ENCODE measurements at regions not wholly inside any gene's neighbourhood (a gene's known extent, or its start where the extent isn't known, plus 50 kb on each side); places are given as distances from the start of the nearest gene placed in this dataset.

- H3K9me3 ChIP-seq (ENCODE audit: low read length): no peaks in the 10 kb centered on the region
- no peaks in the 10 kb centered on the region for H3K9me2 ChIP-seq (ENCODE audit: low read depth, low read length)
- no peaks in the 10 kb centered on the region for H3K36me3 ChIP-seq (ENCODE audit: insufficient read depth, low read length)
- no peaks in the 10 kb centered on the region for H3K79me2 ChIP-seq (ENCODE audit: insufficient read depth, low read length)
- H3K27me3 ChIP-seq (ENCODE audit: insufficient read depth, low read length): no peaks in the 10 kb centered on the region; the same call in 1 of the 2 replicates
- no peak overlapping the region for H2AFZ ChIP-seq (ENCODE audit: low read length)
- no peaks in the 10 kb centered on the region for H4K20me1 ChIP-seq (ENCODE audit: insufficient read depth, low read length)
- H3K4me2 ChIP-seq (ENCODE audit: low read length): no peak overlapping the region
- H3K4me1 ChIP-seq (ENCODE audit: insufficient read depth, low read length, severe bottlenecking): no peaks in the 10 kb centered on the region
- H3K9ac ChIP-seq (ENCODE audit: low read length): no peak overlapping the region
- H3K27ac ChIP-seq (ENCODE audit: low read depth, low read length, poor library complexity, severe bottlenecking): no peak overlapping the region
- TF ChIP-seq, protein P1, sequence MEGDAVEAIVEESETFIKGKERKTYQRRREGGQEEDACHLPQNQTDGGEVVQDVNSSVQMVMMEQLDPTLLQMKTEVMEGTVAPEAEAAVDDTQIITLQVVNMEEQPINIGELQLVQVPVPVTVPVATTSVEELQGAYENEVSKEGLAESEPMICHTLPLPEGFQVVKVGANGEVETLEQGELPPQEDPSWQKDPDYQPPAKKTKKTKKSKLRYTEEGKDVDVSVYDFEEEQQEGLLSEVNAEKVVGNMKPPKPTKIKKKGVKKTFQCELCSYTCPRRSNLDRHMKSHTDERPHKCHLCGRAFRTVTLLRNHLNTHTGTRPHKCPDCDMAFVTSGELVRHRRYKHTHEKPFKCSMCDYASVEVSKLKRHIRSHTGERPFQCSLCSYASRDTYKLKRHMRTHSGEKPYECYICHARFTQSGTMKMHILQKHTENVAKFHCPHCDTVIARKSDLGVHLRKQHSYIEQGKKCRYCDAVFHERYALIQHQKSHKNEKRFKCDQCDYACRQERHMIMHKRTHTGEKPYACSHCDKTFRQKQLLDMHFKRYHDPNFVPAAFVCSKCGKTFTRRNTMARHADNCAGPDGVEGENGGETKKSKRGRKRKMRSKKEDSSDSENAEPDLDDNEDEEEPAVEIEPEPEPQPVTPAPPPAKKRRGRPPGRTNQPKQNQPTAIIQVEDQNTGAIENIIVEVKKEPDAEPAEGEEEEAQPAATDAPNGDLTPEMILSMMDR (IDR thresholded peaks at IDR 0.05; ENCODE audit: low read length): peak; percentile 23; the same call in 1 of the 2 replicates
- TF ChIP-seq EZH2 (IDR thresholded peaks at IDR 0.05; ENCODE audit: borderline replicate concordance, low read length): no peak
- no peak overlapping the region for H3K4me3 ChIP-seq (ENCODE audit: low read depth, low read length, poor library complexity, severe bottlenecking)
- H3F3A ChIP-seq (ENCODE audit: insufficient read depth, low read length): no peaks in the 10 kb centered on the region
Observed at GRCh38 chr20:4569092-4569491, 117.2 kb upstream of the PRNP start.

DNA sequence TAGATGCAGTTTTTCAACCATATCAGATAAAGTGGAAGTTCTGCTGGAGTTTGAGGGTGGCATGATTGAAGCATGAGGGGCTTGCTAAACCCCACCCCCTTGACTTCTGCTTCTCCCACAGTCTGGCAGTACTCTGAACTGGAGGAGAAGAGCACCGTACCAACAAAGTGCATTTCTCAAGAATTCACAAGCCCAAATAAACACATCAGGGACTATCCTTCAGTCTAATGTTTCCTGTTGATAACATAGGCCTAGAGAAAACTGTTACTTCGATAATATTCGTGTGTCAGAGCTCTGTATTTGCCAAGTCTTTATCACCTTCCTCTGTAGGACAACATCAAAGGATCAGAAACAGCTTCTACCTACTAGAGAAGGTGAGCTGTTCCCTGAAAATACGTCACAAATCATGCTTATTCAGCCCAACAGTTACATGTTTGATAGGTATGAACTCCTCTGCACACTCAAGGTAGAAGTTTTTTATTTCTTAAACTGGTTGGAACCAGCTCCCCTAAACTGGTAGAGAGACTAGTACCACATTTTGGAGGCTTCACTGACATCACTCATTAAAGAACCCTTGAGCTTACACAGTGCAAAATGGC lies 117.8 kb upstream of the PRNP start:
- H3K4me3 ChIP-seq (ENCODE audit: low read depth, low read length, poor library complexity, severe bottlenecking): no peak overlapping the region
- no peak overlapping the region for H3K9ac ChIP-seq (ENCODE audit: low read length)
- no peaks in the 10 kb centered on the region for H3K9me3 ChIP-seq (ENCODE audit: low read length)
- no peaks in the 10 kb centered on the region; the same call in 1 of the 2 replicates for H3K27me3 ChIP-seq (ENCODE audit: insufficient read depth, low read length)
- H3K36me3 ChIP-seq (ENCODE audit: insufficient read depth, low read length): no peaks in the 10 kb centered on the region
- H3K4me1 ChIP-seq (ENCODE audit: insufficient read depth, low read length, severe bottlenecking): no peaks in the 10 kb centered on the region
- TF ChIP-seq EZH2 (IDR thresholded peaks at IDR 0.05; ENCODE audit: borderline replicate concordance, low read length): no peak
- TF ChIP-seq, protein P1 (IDR thresholded peaks at IDR 0.05; ENCODE audit: low read length): no peak
- no peaks in the 10 kb centered on the region for H3K9me2 ChIP-seq (ENCODE audit: low read depth, low read length)
- H2AFZ ChIP-seq (ENCODE audit: low read length): no peak overlapping the region
- no peak overlapping the region for H3K4me2 ChIP-seq (ENCODE audit: low read length)
- H3K79me2 ChIP-seq (ENCODE audit: insufficient read depth, low read length): no peaks in the 10 kb centered on the region
- no peak overlapping the region for H3K27ac ChIP-seq (ENCODE audit: low read depth, low read length, poor library complexity, severe bottlenecking)
- H3F3A ChIP-seq (ENCODE audit: insufficient read depth, low read length): no peaks in the 10 kb centered on the region
- no peaks in the 10 kb centered on the region for H4K20me1 ChIP-seq (ENCODE audit: insufficient read depth, low read length)

DNA sequence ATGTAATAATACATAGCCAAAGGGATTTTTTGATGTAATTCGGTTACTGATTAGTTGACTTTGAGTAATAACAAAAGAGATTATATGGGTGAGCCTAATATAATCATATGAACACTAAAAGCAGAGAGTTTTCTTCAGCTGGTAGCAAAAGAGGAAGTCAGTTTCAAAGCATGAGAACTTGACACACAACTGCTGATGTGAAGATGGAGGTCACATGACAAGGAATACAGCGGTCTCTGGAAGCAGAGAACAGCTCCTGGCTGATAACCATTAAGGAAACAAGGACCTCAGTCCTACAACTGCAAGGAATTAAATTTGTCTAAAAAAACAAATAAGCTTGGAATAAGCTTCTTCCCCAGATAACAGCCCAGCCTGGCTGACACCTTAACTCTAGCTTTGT lies 119.1 kb upstream of the PRNP start:
- Histone ChIP-seq H3K9me2 (ENCODE audit: low read depth, low read length) (no peaks in the 10 kb centered on the region), H3K4me2 (ENCODE audit: low read length) (no peak overlapping the region), H3K36me3 (ENCODE audit: insufficient read depth, low read length) (no peaks in the 10 kb centered on the region), H3K27ac (ENCODE audit: low read depth, low read length, poor library complexity, severe bottlenecking) (no peak overlapping the region), H4K20me1 (ENCODE audit: insufficient read depth, low read length) (no peaks in the 10 kb centered on the region), H3F3A (ENCODE audit: insufficient read depth, low read length) (no peaks in the 10 kb centered on the region), H3K4me1 (ENCODE audit: insufficient read depth, low read length, severe bottlenecking) (no peaks in the 10 kb centered on the region), H2AFZ (ENCODE audit: low read length) (no peak overlapping the region), H3K27me3 (ENCODE audit: insufficient read depth, low read length) (no peaks in the 10 kb centered on the region; the same call in 1 of the 2 replicates), H3K9me3 (ENCODE audit: low read length) (no peaks in the 10 kb centered on the region), H3K4me3 (ENCODE audit: low read depth, low read length, poor library complexity, severe bottlenecking) (no peak overlapping the region), H3K9ac (ENCODE audit: low read length) (no peak overlapping the region), H3K79me2 (ENCODE audit: insufficient read depth, low read length) (no peaks in the 10 kb centered on the region)
- no peak for TF ChIP-seq EZH2 (IDR thresholded peaks at IDR 0.05; ENCODE audit: borderline replicate concordance, low read length)
- TF ChIP-seq, protein P1 (IDR thresholded peaks at IDR 0.05; ENCODE audit: low read length): no peak
